HepG2 (cell line): ENCODE measurements at regions not wholly inside any gene's neighbourhood (a gene's known extent, or its start where the extent isn't known, plus 50 kb on each side); places are given as distances from the start of the nearest gene placed in this dataset.

Experiments
- ARID3A ChIP-seq: IDR thresholded peaks from 2 replicates; pipeline ENCODE4 v1.6.1; 2012; ENCODE audit warnings: low read depth, low read length, improper control_type of control experiment
- CCAR2 ChIP-seq: fragments of 200-400 bp; formaldehyde crosslinking; optimal IDR thresholded peaks from 2 replicates; pipeline ENCODE3; 2018; ENCODE audit warnings: low read depth, mild to moderate bottlenecking, low read length, moderate library complexity
- CSRNP1 ChIP-seq: sonication (generic); formaldehyde crosslinking; IDR thresholded peaks from 2 replicates; pipeline ENCODE4 v1.8.1; 2023; ENCODE audit warnings: mild to moderate bottlenecking, missing genetic modification reagents
- NR2F1 ChIP-seq, 2 experiments: fragments of 450-650 bp in 1 of 2; formaldehyde crosslinking in 1 of 2; IDR thresholded peaks; 2 replicates each; pipeline versions ENCODE4 v1.5.0 to v1.6.1; 2016 to 2020; ENCODE audit warnings: mild to moderate bottlenecking in 1 of 2, missing compliant biosample characterization in 1 of 2, missing genetic modification reagents in 1 of 2, moderate library complexity in 1 of 2
- TAF1 ChIP-seq: sonication (generic); formaldehyde crosslinking; IDR thresholded peaks from 2 replicates; pipeline ENCODE4 v1.4.0; 2020; ENCODE audit warnings: missing genetic modification reagents
- ZBTB8A ChIP-seq: sonication (generic); formaldehyde crosslinking; IDR thresholded peaks from 2 replicates; pipeline ENCODE4 v1.4.0; 2020; ENCODE audit warnings: mild to moderate bottlenecking, low read depth, missing genetic modification reagents, borderline replicate concordance

GRCh38 chr15:62584301-62585235 is 419.5 kb upstream of the C2CD4B start:
- TF ChIP-seq CCAR2 (no peak), ARID3A (no peak), TAF1 (CRISPR knock-in tag) (no peak), CSRNP1 (CRISPR knock-in tag) (no peak), ZBTB8A (CRISPR knock-in tag) (no peak), NR2F1 (CRISPR knock-in tag; IDR thresholded peaks at IDR 0.05) (no peak)
